LNCAP (cell line): ENCODE measurements at regions not wholly inside any gene's neighbourhood (a gene's known extent, or its start where the extent isn't known, plus 50 kb on each side); places are given as distances from the start of the nearest gene placed in this dataset.

Source experiments
- TF ChIP-seq, protein P1 (sequence below): fragments of 450-650 bp; IDR thresholded peaks from 2 replicates; pipeline ENCODE4 v1.5.1; 2017; ENCODE audit warnings: mild to moderate bottlenecking

DNA sequence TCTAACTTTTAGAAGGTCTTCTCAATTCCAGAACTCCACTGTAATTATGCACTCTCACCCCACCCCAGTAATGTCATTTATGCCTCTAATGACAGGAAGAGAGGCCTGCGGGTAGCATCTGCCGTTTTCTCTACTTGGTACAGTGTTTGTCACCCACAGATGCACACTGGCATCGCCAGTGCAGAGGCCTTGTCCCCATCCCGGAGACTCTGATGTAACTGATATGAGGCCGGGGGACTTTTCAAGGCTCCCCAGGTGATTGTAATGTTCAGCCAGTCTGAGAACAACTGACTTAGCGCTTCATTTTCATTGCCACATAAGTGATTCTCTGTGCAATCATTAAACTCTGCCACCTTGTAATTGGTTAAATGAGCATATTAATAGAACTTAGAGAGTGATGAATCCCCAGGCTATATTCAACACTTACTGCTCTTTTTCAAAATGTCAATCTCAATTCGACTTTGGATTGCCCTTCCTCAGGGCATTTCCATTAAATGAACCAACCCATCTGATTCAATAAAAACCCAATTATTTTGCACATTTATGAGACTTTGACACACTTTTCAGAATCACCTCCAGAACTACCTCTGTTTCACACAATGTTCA lies 113.2 kb downstream of the HERPUD2 start:
- TF ChIP-seq, protein P1, sequence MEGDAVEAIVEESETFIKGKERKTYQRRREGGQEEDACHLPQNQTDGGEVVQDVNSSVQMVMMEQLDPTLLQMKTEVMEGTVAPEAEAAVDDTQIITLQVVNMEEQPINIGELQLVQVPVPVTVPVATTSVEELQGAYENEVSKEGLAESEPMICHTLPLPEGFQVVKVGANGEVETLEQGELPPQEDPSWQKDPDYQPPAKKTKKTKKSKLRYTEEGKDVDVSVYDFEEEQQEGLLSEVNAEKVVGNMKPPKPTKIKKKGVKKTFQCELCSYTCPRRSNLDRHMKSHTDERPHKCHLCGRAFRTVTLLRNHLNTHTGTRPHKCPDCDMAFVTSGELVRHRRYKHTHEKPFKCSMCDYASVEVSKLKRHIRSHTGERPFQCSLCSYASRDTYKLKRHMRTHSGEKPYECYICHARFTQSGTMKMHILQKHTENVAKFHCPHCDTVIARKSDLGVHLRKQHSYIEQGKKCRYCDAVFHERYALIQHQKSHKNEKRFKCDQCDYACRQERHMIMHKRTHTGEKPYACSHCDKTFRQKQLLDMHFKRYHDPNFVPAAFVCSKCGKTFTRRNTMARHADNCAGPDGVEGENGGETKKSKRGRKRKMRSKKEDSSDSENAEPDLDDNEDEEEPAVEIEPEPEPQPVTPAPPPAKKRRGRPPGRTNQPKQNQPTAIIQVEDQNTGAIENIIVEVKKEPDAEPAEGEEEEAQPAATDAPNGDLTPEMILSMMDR: no peak

DNA sequence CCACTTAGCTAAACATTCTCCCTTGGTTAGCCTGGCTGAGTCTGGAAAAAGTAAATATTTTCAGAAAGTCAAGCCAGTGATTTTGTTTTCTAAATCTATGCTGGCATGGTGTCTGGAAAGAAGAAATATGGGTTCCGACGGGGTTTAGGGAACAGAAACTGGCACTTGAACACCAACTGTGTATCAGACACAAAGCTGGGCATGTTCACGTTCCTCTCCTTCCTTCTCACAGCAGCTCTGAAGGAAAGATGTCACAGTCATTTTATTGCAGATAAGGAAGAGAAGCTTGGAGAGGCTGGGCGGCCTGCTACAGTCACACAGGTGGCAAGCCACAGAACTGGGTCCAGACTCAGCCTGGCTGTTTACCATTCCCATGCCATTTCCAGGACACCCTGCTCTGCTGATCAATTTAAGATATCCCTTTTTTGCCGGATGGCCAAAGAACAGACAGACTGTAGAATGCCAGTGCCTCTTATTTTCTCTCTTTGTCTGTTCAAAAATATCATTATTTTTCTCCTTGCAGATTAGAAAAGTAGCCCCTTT lies 118.8 kb downstream of the HERPUD2 start:
- TF ChIP-seq, protein P1: no peak

DNA sequence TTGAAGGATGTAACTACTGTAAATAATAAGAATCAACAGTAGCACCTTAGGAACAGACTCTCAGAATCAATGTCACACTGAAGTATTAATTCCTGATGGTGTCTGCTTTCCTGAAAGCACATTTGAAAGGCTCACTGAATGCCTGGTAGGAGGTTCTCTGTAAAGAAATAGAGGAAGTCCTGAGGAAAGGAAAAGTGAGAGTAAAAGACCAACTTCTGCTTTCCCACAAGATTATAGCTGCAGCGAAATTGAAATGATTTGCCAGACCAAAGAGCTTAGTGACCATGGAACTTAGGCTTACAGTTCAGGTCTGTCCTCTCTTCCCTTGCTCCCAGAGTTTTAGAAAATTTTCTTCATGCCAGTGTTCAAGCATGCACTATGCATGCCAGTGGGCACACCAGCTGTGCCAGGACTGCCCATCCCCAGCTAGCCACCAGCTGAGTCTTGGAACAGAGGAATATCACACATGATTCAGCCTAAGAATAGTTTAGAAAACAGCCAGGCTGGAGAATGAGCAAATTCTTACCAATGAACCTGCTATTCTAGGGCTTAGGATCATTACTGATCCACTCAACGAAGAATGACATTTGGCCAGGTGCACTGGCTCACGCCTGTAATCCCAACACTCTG lies 123.2 kb downstream of the HERPUD2 start:
- TF ChIP-seq, protein P1: no peak

DNA sequence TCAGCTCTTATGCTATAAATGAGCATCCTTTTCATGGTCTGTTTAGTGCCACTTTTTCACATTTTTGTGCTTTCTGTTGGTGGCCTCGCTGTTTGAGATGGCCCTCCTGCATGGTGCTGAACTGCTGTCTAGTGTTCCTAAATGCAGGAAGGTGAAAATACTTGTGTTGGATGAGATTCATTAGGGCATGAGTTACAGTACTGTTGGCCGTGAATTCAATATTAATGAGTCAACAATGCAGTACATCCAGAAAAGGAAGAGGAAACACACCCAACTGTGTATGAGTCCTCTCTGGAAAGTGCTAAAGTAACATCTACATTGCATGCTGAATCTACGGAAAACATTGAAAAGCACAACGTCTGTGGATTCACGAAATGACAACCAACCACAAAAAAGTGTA lies 124.0 kb downstream of the HERPUD2 start:
- TF ChIP-seq, protein P1: no peak

DNA sequence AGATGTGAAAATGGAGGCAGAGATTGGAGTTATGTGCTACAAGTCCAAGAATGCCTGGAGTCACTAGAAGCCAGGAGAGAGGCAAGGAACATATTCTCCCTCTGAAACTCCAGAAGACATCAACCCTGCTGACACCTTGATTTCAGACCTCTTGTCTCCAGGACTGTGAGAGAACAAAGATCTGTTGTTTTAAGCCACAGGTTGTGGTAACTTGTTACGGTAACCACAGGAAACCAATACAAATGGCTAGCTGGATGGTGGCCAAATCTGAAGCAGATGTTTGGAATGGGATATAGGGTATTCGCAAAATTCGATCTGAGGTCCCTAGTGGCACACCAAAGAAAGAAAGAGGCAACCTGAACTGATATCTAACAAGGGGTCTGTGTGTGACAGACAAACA lies 129.0 kb downstream of the HERPUD2 start:
- TF ChIP-seq, protein P1: no peak

DNA sequence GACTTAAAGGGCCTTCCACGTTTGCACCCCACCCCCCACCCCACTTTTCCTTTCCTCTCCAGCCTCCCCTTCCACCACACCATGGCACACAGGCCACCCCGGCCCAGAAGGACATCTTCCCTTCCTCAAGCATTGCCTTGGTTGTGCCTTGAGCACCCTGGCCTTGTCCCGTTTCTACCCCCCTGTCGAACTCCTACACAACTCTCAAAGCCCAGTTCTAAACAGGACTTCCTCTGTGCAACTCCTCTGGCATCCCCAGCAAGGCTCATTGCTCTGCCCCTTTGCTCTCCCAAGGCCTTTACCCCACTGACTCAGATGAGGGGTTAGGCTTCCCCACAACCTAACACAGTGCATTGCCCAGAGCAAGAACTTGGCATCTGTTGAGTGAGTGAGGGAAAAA lies 136.1 kb downstream of the HERPUD2 start:
- TF ChIP-seq, protein P1: no peak

DNA sequence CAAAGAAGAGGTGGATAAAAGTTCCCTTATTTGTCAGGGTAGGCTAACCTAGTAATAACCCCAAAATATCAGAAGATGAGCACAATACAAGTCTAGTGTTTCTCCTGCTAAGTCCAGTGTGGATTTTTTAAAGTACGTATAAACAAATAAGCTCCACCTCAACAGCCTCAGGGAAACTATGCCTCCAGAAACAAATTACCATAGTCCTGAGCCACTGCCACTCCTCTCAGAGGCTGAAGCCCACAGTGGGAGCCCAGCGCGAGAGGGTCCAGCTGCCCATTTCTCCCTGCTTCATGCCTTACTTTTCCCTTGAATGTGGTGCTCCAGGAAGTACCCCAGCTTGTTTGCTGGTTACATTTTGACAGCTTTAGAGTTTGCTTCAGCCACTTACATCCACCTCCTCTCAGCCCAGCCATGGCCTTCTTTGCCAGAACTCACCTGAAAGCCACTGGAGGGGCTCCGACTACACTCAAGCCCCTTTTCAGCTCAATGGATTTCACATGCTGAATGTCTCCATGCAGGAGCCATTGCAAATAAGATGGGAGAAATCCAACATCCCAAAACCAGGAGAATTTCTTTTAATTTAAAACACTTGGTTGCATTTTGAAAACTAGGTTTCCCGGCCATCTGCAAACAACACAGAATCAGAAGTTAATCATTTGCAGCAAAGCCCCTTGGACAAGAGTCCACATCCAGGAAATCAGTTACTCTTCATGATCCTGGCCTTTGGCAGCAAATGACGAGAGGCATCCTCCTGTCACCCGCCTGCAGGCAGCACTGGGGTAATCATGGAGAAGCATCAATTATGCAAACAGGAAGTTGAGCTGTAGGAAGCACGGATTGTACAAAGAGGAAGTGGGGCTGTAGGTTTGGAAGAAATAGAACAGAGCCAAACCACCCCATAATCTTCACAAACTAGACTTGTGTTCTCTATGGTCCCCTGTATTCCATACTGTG lies 138.1 kb downstream of the HERPUD2 start:
- TF ChIP-seq, protein P1: no peak
